Right lobe of liver (tissue), 6 donors: ENCODE measurements at regions not wholly inside any gene's neighbourhood (a gene's known extent, or its start where the extent isn't known, plus 50 kb on each side); places are given as distances from the start of the nearest gene placed in this dataset.

Experiments used
- ATAC-seq, 4 donors: fragments of 200-7000 bp; cut with Tn5 transposase; one replicate each; pipeline ENCODE4 v1.9.1; 2020; ENCODE audit warnings: mild to moderate bottlenecking in 4 of 4, moderate library complexity in 4 of 4
- DNase-seq, 3 donors: peaks; one replicate each; pipeline ENCODE4 v3.0.0-alpha.2; 2020
- H3K27ac ChIP-seq, 3 donors: fragments of 200-600 bp; one replicate each; pipeline ENCODE4 v1.8.0; 2022
- H3K27me3 ChIP-seq, 2 donors: fragments of 200-600 bp; one replicate each; pipeline ENCODE4 v1.8.0; 2022
- H3K36me3 ChIP-seq, 4 donors: fragments of 200-600 bp; sonication (generic) in 1 of 4; one replicate each; pipeline versions ENCODE4 v1.5.1 to v1.8.0; 2017 to 2022; ENCODE audit warnings: control low read depth in 1 of 4
- H3K4me1 ChIP-seq, 4 donors: fragments of 200-600 bp; sonication (generic) in 1 of 4; one replicate each; pipeline versions ENCODE4 v1.5.1 to v1.8.0; 2017 to 2022; ENCODE audit warnings: control low read depth in 1 of 4
- H3K4me3 ChIP-seq, 3 donors: fragments of 200-600 bp; one replicate each; pipeline ENCODE4 v1.8.0; 2022
- H3K9me3 ChIP-seq, 4 donors: fragments of 200-600 bp; sonication (generic) in 1 of 4; one replicate each; pipeline versions ENCODE4 v1.5.1 to v1.8.0; 2017 to 2022; ENCODE audit warnings: control low read depth in 1 of 4
- POLR2A ChIP-seq: fragments of 450-650 bp; IDR thresholded peaks from one replicate; pipeline ENCODE4 v1.6.1; 2017; ENCODE audit warnings: antibody characterized with exemption, mild to moderate bottlenecking
- WGBS: methylation state at CpG from one replicate; pipeline ENCODE4 v1.1.6; 2018; ENCODE audit warnings: low coverage, low lambda C conversion rate; ENCODE audit not compliant: insufficient coverage; ENCODE audit errors: missing lambda C conversion rate; 5-methylcytosine and 5-hydroxymethylcytosine counted together
- intact Hi-C, 2 donors: fragments of 100-400 bp; cut with DNase I; formaldehyde crosslinking; loops; one replicate each; pipeline versions ENCODE4 v1.11.2 to v1.14.1; 2022
- TF ChIP-seq, protein P1 (sequence below), 4 donors: fragments of 200-600 bp in 3 of 4; fragments of 450-650 bp in 1 of 4; IDR thresholded peaks; one replicate each; pipeline versions ENCODE4 v1.5.1 to v1.8.0; 2016 to 2022; ENCODE audit warnings: antibody characterized with exemption in 4 of 4, mild to moderate bottlenecking in 2 of 4
- donor health status: DM: no; HTN: yes; CAD: no.
- donor health status: DM: no; HTN: no; CAD: no.
- donor health status: DM: no; HTN: no; CAD: no.
- donor health status: DM: no; HTN: yes; CAD: no.
- donor health status: DM: no; HTN: yes; CAD: no.

DNA sequence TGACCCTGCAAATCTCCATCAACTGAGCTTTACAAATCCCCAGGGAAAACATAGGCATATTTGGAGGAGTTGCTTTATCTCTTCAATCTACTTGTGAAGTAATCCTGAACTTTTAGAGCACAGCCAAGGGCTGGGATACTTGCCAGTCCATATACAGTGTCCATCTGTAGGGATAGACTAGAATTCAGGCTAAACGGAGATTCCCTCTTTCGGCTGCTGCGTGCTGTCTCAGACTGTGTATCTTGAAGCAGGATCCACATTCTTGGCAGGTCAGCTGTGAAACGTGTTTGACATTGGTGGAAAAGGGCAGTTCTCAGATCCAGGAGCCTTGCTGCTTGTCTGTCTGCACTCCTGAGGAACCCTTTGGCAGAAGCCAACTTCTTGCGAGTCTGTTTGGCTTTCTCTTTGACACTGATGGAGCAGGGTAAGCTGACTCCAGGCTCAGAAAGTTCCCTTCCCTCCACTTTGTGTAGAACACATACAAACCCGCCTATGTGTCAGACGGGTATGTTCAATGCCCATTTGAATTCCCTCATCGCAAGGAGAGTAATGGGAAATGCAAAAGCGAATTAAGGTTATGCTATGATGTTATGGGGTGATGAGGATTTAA lies 221.8 kb downstream of the MAP2K4 start:
- no peak overlapping the region for H3K27ac ChIP-seq
- WGBS, result 60% methylated on average over 8 of the region's 9 CpGs
- H3K36me3 ChIP-seq, result no peaks in the 10 kb centered on the region
- DNase-seq, result no peak
- ATAC-seq, result no peak
- no peak overlapping the region for H3K4me3 ChIP-seq
- H3K4me1 ChIP-seq, result no peaks in the 10 kb centered on the region
- H3K27me3 ChIP-seq, result no peaks in the 10 kb centered on the region
- H3K9me3 ChIP-seq, result no peaks in the 10 kb centered on the region
- intact Hi-C loops, result no loop called here
- TF ChIP-seq, protein P1, sequence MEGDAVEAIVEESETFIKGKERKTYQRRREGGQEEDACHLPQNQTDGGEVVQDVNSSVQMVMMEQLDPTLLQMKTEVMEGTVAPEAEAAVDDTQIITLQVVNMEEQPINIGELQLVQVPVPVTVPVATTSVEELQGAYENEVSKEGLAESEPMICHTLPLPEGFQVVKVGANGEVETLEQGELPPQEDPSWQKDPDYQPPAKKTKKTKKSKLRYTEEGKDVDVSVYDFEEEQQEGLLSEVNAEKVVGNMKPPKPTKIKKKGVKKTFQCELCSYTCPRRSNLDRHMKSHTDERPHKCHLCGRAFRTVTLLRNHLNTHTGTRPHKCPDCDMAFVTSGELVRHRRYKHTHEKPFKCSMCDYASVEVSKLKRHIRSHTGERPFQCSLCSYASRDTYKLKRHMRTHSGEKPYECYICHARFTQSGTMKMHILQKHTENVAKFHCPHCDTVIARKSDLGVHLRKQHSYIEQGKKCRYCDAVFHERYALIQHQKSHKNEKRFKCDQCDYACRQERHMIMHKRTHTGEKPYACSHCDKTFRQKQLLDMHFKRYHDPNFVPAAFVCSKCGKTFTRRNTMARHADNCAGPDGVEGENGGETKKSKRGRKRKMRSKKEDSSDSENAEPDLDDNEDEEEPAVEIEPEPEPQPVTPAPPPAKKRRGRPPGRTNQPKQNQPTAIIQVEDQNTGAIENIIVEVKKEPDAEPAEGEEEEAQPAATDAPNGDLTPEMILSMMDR (IDR thresholded peaks at IDR 0.05), result no peak
- no peak for TF ChIP-seq POLR2A

DNA sequence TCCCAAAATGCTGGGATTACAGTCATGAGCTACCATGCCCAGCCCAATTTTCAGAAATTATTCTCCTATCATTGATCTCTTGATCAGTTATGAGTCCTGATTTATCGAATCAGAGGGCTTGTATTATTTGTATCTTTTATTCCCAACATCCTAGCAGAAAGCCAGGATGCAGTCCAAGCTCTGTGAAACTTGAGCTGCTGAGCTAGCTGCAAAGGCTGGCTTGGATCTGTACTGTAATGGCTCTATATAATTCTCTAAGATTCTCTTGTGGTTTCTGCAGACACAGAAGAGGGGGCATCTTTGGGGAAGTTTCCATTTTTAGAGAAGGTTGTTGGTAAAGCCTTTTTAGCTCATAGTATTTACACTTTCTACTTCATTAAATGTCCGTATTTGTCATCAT lies 227.1 kb downstream of the MAP2K4 start:
- Histone ChIP-seq H3K36me3 (no peaks in the 10 kb centered on the region), H3K9me3 (no peaks in the 10 kb centered on the region), H3K4me1 (no peaks in the 10 kb centered on the region), H3K27me3 (no peaks in the 10 kb centered on the region), H3K4me3 (no peak overlapping the region), H3K27ac (no peak overlapping the region)
- TF ChIP-seq, protein P1 (IDR thresholded peaks at IDR 0.05), result no peak
- TF ChIP-seq POLR2A, result no peak
- ATAC-seq (no peak), DNase-seq (no peak)
- intact Hi-C loops, result no loop called here
- 56% methylated on average over 2 of the region's 2 CpGs for WGBS

DNA sequence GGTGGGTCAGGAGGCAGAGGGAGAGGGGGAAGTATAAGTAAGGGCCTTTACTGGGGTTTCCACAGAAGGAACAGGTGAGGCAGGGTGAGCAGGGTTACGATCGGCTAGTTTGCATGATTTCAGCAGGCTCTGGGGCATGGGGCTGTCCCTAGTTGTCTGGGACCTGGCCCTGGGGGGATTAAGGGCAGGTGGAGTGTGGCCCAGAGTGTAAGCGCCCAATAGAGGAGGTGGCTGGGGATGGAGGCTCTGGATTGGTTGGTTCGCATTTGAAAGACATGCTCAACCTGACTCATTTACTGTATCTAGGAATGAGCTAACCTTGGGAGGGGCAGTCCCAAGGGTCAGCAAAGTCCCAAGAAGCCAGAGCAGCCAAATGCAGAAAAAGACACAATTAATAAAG lies 230.3 kb downstream of the MAP2K4 start:
- Histone ChIP-seq H3K27me3 (no peaks in the 10 kb centered on the region), H3K4me3 (no peak overlapping the region), H3K4me1 (no peaks in the 10 kb centered on the region), H3K36me3 (no peaks in the 10 kb centered on the region), H3K27ac (no peak overlapping the region), H3K9me3 (no peaks in the 10 kb centered on the region)
- no peak for DNase-seq
- 67% methylated on average over 1 of the region's 4 CpGs for WGBS
- TF ChIP-seq POLR2A, result no peak
- TF ChIP-seq, protein P1 (IDR thresholded peaks at IDR 0.05), result no peak
- ATAC-seq, result no peak
- intact Hi-C loops, result no loop called here

DNA sequence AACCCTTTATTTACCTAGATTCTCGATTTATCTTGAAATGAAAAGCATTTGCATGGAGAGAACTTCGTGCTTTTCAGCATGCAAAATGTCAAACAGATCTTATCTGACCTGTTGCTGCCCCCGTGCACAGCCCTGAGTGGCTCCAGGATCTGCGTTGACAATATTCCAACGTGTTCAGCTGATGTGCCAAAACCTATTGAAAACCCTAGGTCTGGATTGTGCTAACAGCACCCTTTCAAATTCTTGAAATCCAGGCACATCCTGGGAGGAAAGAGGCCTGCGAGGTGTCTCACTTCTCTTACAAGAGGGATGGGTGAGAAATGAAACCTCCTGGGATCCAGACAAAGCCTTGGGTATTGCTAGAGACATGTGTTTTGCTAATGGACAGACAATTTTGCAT lies 231.8 kb downstream of the MAP2K4 start:
- Histone ChIP-seq H3K36me3 (no peaks in the 10 kb centered on the region), H3K9me3 (no peaks in the 10 kb centered on the region), H3K4me1 (no peaks in the 10 kb centered on the region), H3K27me3 (no peaks in the 10 kb centered on the region), H3K4me3 (no peak overlapping the region), H3K27ac (no peak overlapping the region)
- intact Hi-C loops, result no loop called here
- DNase-seq (no peak), ATAC-seq (no peak)
- TF ChIP-seq, protein P1 (IDR thresholded peaks at IDR 0.05), result no peak
- TF ChIP-seq POLR2A, result no peak
- 35% methylated on average over 6 of the region's 6 CpGs for WGBS

DNA sequence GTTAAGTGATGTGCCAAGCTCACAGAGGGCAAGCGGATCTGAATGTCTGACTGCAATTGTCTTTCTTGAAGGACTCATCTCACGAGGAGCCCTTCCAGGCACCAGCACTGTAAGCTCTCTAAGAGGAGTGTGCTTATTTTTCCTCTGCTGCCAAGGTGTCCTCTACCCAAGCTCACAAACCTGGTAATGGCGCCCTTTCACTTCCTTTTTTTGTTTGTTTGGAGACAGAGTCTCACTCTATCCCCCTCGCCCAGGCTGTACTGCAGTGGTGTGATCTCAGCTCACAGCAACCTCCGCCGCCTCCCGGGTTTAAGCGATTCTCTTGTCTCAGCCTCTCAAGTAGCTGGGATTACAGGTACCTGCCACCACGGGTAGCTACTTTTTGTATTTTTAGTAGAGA lies 233.8 kb downstream of the MAP2K4 start:
- Histone ChIP-seq H3K4me3 (no peak overlapping the region), H3K27me3 (no peaks in the 10 kb centered on the region), H3K27ac (no peak overlapping the region), H3K4me1 (no peaks in the 10 kb centered on the region), H3K36me3 (no peaks in the 10 kb centered on the region), H3K9me3 (no peaks in the 10 kb centered on the region)
- intact Hi-C loops, result no loop called here
- DNase-seq (no peak), ATAC-seq (no peak)
- WGBS, result 72% methylated on average over 8 of the region's 9 CpGs
- TF ChIP-seq, protein P1 (IDR thresholded peaks at IDR 0.05), result no peak
- TF ChIP-seq POLR2A, result no peak
